CD4-positive, alpha-beta T cell (primary cell): ENCODE measurements at regions not wholly inside any gene's neighbourhood (a gene's known extent, or its start where the extent isn't known, plus 50 kb on each side); places are given as distances from the start of the nearest gene placed in this dataset.

Experiments
- ATAC-seq: fragments of 200-7000 bp; cut with Tn5 transposase; one replicate; pipeline ENCODE4 v1.10.0; 2022; ENCODE audit warnings: mild to moderate bottlenecking; ENCODE audit not compliant: poor library complexity
- CTCF ChIA-PET: fragments of 350-600 bp; sonication (Branson Sonifier 250); formaldehyde crosslinking; loops from one replicate; lab custom pipeline; 2021; ENCODE audit warnings: antibody characterized with exemption, inconsistent platforms; lab: Charles Lee
- POLR2A ChIA-PET: fragments of 350-600 bp; sonication (Branson Sonifier 250); formaldehyde crosslinking; loops from one replicate; lab custom pipeline; 2021; ENCODE audit warnings: antibody characterized with exemption, inconsistent platforms; lab: Charles Lee
- DNase-seq, 14 experiments: peaks; one replicate each; pipeline ENCODE4 v3.0.0-alpha.2; 2013 to 2020; ENCODE audit warnings: mixed read lengths in 2 of 14
- H3K27ac ChIP-seq, 2 donors: one replicate each; pipeline versions ENCODE4 v1.5.1 to v1.7.0; 2013; ENCODE audit warnings: low read length in 2 of 2, low read depth in 1 of 2, mild to moderate bottlenecking in 1 of 2
- H3K27me3 ChIP-seq, 2 experiments: 1 replicate in 1 of 2; 2 replicates in 1 of 2; pipeline versions ENCODE4 v1.6.1 to v1.7.0; 2013; ENCODE audit warnings: low read length in 2 of 2, control low read depth in 1 of 2, mild to moderate bottlenecking in 1 of 2, moderate library complexity in 1 of 2; ENCODE audit not compliant: insufficient read depth in 2 of 2, control insufficient read depth in 1 of 2
- H3K36me3 ChIP-seq: one replicate; pipeline ENCODE4 v1.6.1; 2013; ENCODE audit warnings: low read length, control low read depth; ENCODE audit not compliant: insufficient read depth
- H3K4me1 ChIP-seq: one replicate; pipeline ENCODE4 v1.6.1; 2013; ENCODE audit warnings: low read length, control low read depth; ENCODE audit not compliant: insufficient read depth
- H3K4me3 ChIP-seq: one replicate; pipeline ENCODE4 v1.5.1; 2013; ENCODE audit warnings: mild to moderate bottlenecking, low read length, moderate library complexity
- H3K9me3 ChIP-seq, 2 experiments: 1 replicate in 1 of 2; 2 replicates in 1 of 2; pipeline versions ENCODE4 v1.6.1 to v1.7.0; 2013; ENCODE audit warnings: low read length in 2 of 2, mild to moderate bottlenecking in 2 of 2, control low read depth in 1 of 2, moderate library complexity in 1 of 2; ENCODE audit not compliant: control insufficient read depth in 1 of 2, insufficient read depth in 1 of 2
- H3K27ac Mint-ChIP-seq: one replicate; pipeline ENCODE4 v1.8.0; 2020; ENCODE audit warnings: mixed read lengths
- H3K27me3 Mint-ChIP-seq: one replicate; pipeline ENCODE4 v1.8.0; 2021; ENCODE audit warnings: mixed read lengths
- H3K36me3 Mint-ChIP-seq: one replicate; pipeline ENCODE4 v1.8.0; 2021; ENCODE audit warnings: low read depth, mixed read lengths
- H3K4me1 Mint-ChIP-seq: one replicate; pipeline ENCODE4 v1.8.0; 2021; ENCODE audit warnings: low read depth, mixed read lengths
- H3K4me3 Mint-ChIP-seq: one replicate; pipeline ENCODE4 v1.8.0; 2020; ENCODE audit warnings: mild to moderate bottlenecking, mixed read lengths
- H3K9me3 Mint-ChIP-seq: one replicate; pipeline ENCODE4 v1.8.0; 2020; ENCODE audit warnings: mixed read lengths
- CTCF ChIP-seq: fragments of 200-600 bp; IDR thresholded peaks from one replicate; pipeline ENCODE4 v1.8.0; 2022; ENCODE audit warnings: antibody characterized with exemption, mild to moderate bottlenecking
- intact Hi-C, 2 experiments: fragments of 100-400 bp; cut with DNase I in 1 of 2; cut with micrococcal nuclease in 1 of 2; formaldehyde crosslinking; loops; one replicate each; pipeline versions ENCODE4 v1.15.1 to v1.9.0; 2023 to 2025; cut with DNase I, micrococcal nuclease

DNA sequence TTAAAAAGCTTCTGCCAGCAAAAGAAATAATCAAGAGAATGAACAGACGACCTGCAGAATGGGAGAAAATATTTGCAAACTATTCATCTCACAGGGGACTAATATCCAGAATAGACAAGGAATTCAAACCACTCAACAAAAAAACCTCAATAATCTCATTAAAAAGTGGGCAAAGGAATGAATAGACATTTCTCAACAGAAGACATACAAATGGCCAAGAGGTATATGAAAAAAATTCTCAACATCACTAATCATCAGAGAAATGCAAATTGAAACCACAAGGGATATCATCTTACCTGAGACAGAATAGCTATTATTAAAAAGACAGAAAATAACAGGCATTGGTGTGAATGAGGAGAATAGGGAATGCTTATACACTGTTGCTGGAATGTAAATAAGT lies 270.0 kb downstream of the DACT1 start:
- H3K27ac ChIP-seq: no peak overlapping the region
- H3K4me1 Mint-ChIP-seq: no peaks in the 10 kb centered on the region
- H3K36me3 Mint-ChIP-seq: no peaks in the 10 kb centered on the region
- no peak overlapping the region for H3K4me3 Mint-ChIP-seq
- H3K27ac Mint-ChIP-seq: no peak overlapping the region
- H3K4me3 ChIP-seq: no peak overlapping the region
- ATAC-seq: no peak
- intact Hi-C loops: no loop called here
- H3K4me1 ChIP-seq: no peaks in the 10 kb centered on the region
- no peak for TF ChIP-seq CTCF
- ChIA-PET POLR2A (no interaction called here), CTCF (no interaction called here)
- no peak for DNase-seq
- no peaks in the 10 kb centered on the region for H3K36me3 ChIP-seq
- no peaks in the 10 kb centered on the region for H3K27me3 ChIP-seq
- H3K9me3 Mint-ChIP-seq: no peaks in the 10 kb centered on the region
- peaks cover 11% of the 10 kb centered on the region for H3K27me3 Mint-ChIP-seq
- H3K9me3 ChIP-seq: peaks cover 0 to 1% of the 10 kb centered on the region in 2 experiments

- intact Hi-C loops: no loop called here
- ATAC-seq (no peak), DNase-seq (no peak)
- Histone ChIP-seq H3K27me3 (no peaks in the 10 kb centered on the region), H3K36me3 (no peaks in the 10 kb centered on the region), H3K4me3 (no peak overlapping the region), H3K9me3 (no peaks in the 10 kb centered on the region), H3K27ac (no peak overlapping the region), H3K4me1 (no peaks in the 10 kb centered on the region)
- Mint-ChIP-seq H3K36me3 (no peaks in the 10 kb centered on the region), H3K27me3 (no peaks in the 10 kb centered on the region), H3K9me3 (no peaks in the 10 kb centered on the region), H3K4me1 (no peaks in the 10 kb centered on the region), H3K4me3 (no peak overlapping the region), H3K27ac (no peak overlapping the region)
- POLR2A ChIA-PET: no interaction called here
- no peak for TF ChIP-seq CTCF
- CTCF ChIA-PET: interaction anchor here (1.8 kb wide), 1 partner anchor 21 kb away, joined by 3 read pairs; no protein-coding TSS in a partner anchor
Observed at GRCh38 chr14:58912287-58912686, 274.5 kb downstream of the DACT1 start.

- no peak for TF ChIP-seq CTCF
- Mint-ChIP-seq H3K4me1 (no peaks in the 10 kb centered on the region), H3K36me3 (no peaks in the 10 kb centered on the region), H3K27me3 (no peaks in the 10 kb centered on the region), H3K9me3 (no peaks in the 10 kb centered on the region), H3K27ac (no peak overlapping the region), H3K4me3 (no peak overlapping the region)
- H3K9me3 ChIP-seq: no peaks in the 10 kb centered on the region
- H3K4me3 ChIP-seq: no peak overlapping the region
- H3K27me3 ChIP-seq: no peaks in the 10 kb centered on the region
- CTCF ChIA-PET: interaction anchor here (1.8 kb wide), 1 partner anchor 21 kb away, joined by 3 read pairs; no protein-coding TSS in a partner anchor
- no peak overlapping the region for H3K27ac ChIP-seq
- POLR2A ChIA-PET: no interaction called here
- intact Hi-C loops: no loop called here
- no peak for ATAC-seq
- no peak for DNase-seq
- no peaks in the 10 kb centered on the region for H3K4me1 ChIP-seq
- no peaks in the 10 kb centered on the region for H3K36me3 ChIP-seq
Observed at GRCh38 chr14:58912799-58913432, 275.2 kb downstream of the DACT1 start.
